ENCODE measurements at regions not wholly inside any gene's neighbourhood (a gene's known extent, or its start where the extent isn't known, plus 50 kb on each side); places are given as distances from the start of the nearest gene placed in this dataset.

- DNase-seq (ENCODE audit: low read depth in 2 of 2): no peak
Measured at GRCh38 chr3:111472556-111472955, 69.4 kb upstream of the CD96 start.

GRCh38 chr3:111473550-111473949 lies 68.4 kb upstream of the CD96 start:
- no peak for DNase-seq (ENCODE audit: low read depth in 2 of 2)

GRCh38 chr3:111476701-111477100 lies 65.3 kb upstream of the CD96 start:
- no peak for DNase-seq (ENCODE audit: low read depth in 2 of 2)

GRCh38 chr3:111480091-111480490 lies 61.9 kb upstream of the CD96 start:
- DNase-seq (ENCODE audit: low read depth in 2 of 2): no peak

- no peak for DNase-seq (ENCODE audit: low read depth in 2 of 2)
Measured at GRCh38 chr3:111481551-111481950, 60.4 kb upstream of the CD96 start.

GRCh38 chr3:111482574-111482973 lies 59.4 kb upstream of the CD96 start:
- no peak for DNase-seq (ENCODE audit: low read depth in 2 of 2)

- DNase-seq (ENCODE audit: low read depth in 2 of 2): no peak
Measured at GRCh38 chr3:111485086-111485485, 56.9 kb upstream of the CD96 start.
